ENCODE measurements at regions not wholly inside any gene's neighbourhood (a gene's known extent, or its start where the extent isn't known, plus 50 kb on each side); places are given as distances from the start of the nearest gene placed in this dataset.

GRCh38 chrX:1938190-1938589, 323.3 kb downstream of the ASMT start:
- H3K36me3 ChIP-seq (ENCODE audit: control insufficient read depth in 2 of 2, insufficient read depth in 2 of 2, low read length in 1 of 2), result no peaks in the 10 kb centered on the region
- no peaks in the 10 kb centered on the region for H3K4me1 ChIP-seq (ENCODE audit: control insufficient read depth, insufficient read depth, low read length)
- ATAC-seq (no peak), DNase-seq (ENCODE audit: low read depth, low spot score) (no peak), FAIRE-seq (no peak)
- CTCF ChIA-PET, result no interaction called here
- H3K27me3 ChIP-seq (replicated peaks in 1 of 2; ENCODE audit: control insufficient read depth in 2 of 2, insufficient read depth in 2 of 2, low read length in 1 of 2), result no peaks in the 10 kb centered on the region
- RAD21 ChIA-PET (ENCODE audit: unreplicated experiment), result no interaction called here
- POLR2A ChIA-PET, result no interaction called here
- intact Hi-C loops (cut with micrococcal nuclease; ENCODE audit: unreplicated experiment) (no loop called here), in situ Hi-C loops (cut with MboI) (no loop called here)
- 61% methylated on average over 6 of the region's 6 CpGs for WGBS (ENCODE audit: insufficient coverage, insufficient replicate concordance, low lambda C conversion rate, missing lambda C conversion rate)
- no peaks in the 10 kb centered on the region for H3K79me2 ChIP-seq (ENCODE audit: control insufficient read depth, insufficient read depth, low read length)
- SMC1A ChIA-PET (ENCODE audit: uncharacterized antibody, unreplicated experiment), result no interaction called here
- H4K20me1 ChIP-seq (ENCODE audit: control insufficient read depth, insufficient read depth), result no peaks in the 10 kb centered on the region
- TF ChIP-seq ZNF217 (IDR thresholded peaks at IDR 0.05), result no peak
- no TSS peak for BruUV-seq (replicated peaks)
- no peak overlapping the region for H3K4me2 ChIP-seq (ENCODE audit: control insufficient read depth, insufficient read depth)
- H3K9ac ChIP-seq (ENCODE audit: control insufficient read depth, insufficient read depth, low read length), result no peak overlapping the region
- no peak overlapping the region for H2AFZ ChIP-seq (ENCODE audit: control insufficient read depth, low read depth, low read length)
- no peaks in the 10 kb centered on the region; the same call in 1 of the 3 replicates for H3K9me3 ChIP-seq (replicated peaks; ENCODE audit: control insufficient read depth, insufficient read depth, low read length)
- no peak overlapping the region for H3K4me3 ChIP-seq
- no peak overlapping the region for H3K27ac ChIP-seq (ENCODE audit: control insufficient read depth, insufficient read depth)

GRCh38 chrX:1941321-1941720, 326.5 kb downstream of the ASMT start:
- H3K9ac ChIP-seq (ENCODE audit: control insufficient read depth, insufficient read depth, low read length), result no peak overlapping the region
- intact Hi-C loops (cut with micrococcal nuclease; ENCODE audit: unreplicated experiment), result no loop called here
- ChIA-PET SMC1A (ENCODE audit: uncharacterized antibody, unreplicated experiment) (no interaction called here), POLR2A (no interaction called here), CTCF (no interaction called here), RAD21 (ENCODE audit: unreplicated experiment) (no interaction called here)
- no peaks in the 10 kb centered on the region for H3K27me3 ChIP-seq (replicated peaks in 1 of 2; ENCODE audit: control insufficient read depth in 2 of 2, insufficient read depth in 2 of 2, low read length in 1 of 2)
- H3K4me1 ChIP-seq (ENCODE audit: control insufficient read depth, insufficient read depth, low read length), result no peaks in the 10 kb centered on the region
- no peak overlapping the region for H3K4me3 ChIP-seq
- DNase-seq (ENCODE audit: low read depth, low spot score), result no peak
- no peaks in the 10 kb centered on the region for H4K20me1 ChIP-seq (ENCODE audit: control insufficient read depth, insufficient read depth)
- no peak overlapping the region for H3K4me2 ChIP-seq (ENCODE audit: control insufficient read depth, insufficient read depth)
- BruUV-seq (replicated peaks), result no TSS peak
- no peak for FAIRE-seq
- H3K79me2 ChIP-seq (ENCODE audit: control insufficient read depth, insufficient read depth, low read length), result no peaks in the 10 kb centered on the region
- H3K27ac ChIP-seq (ENCODE audit: control insufficient read depth, insufficient read depth), result no peak overlapping the region
- 68% methylated on average over 6 of the region's 6 CpGs for WGBS (ENCODE audit: insufficient coverage, insufficient replicate concordance, low lambda C conversion rate, missing lambda C conversion rate)
- in situ Hi-C loops (cut with MboI), result no loop called here
- no peaks in the 10 kb centered on the region; the same call in 1 of the 3 replicates for H3K9me3 ChIP-seq (replicated peaks; ENCODE audit: control insufficient read depth, insufficient read depth, low read length)
- H3K36me3 ChIP-seq (ENCODE audit: control insufficient read depth in 2 of 2, insufficient read depth in 2 of 2, low read length in 1 of 2), result no peaks in the 10 kb centered on the region
- no peak overlapping the region for H2AFZ ChIP-seq (ENCODE audit: control insufficient read depth, low read depth, low read length)
- no peak for ATAC-seq
- no peak for TF ChIP-seq IRF4 (IDR thresholded peaks at IDR 0.05; ENCODE audit: low read depth, low read length)
- no peak for TF ChIP-seq ZBTB33 (IDR thresholded peaks at IDR 0.05)
- TF ChIP-seq BACH1 (IDR thresholded peaks at IDR 0.05; ENCODE audit: borderline replicate concordance), result no peak
- no peak for TF ChIP-seq RELA (IDR thresholded peaks at IDR 0.05; ENCODE audit: borderline replicate concordance, partially characterized antibody)
- TF ChIP-seq EZH2 (IDR thresholded peaks at IDR 0.05; ENCODE audit: borderline replicate concordance, control insufficient read depth, low read depth, low read length), result no peak
- TF ChIP-seq IKZF2 (IDR thresholded peaks at IDR 0.05), result no peak
- TF ChIP-seq RFX5 (IDR thresholded peaks at IDR 0.05; ENCODE audit: low read depth, low read length), result no peak
- no peak for TF ChIP-seq RAD51 (IDR thresholded peaks at IDR 0.05)
- TF ChIP-seq BHLHE40 (IDR thresholded peaks at IDR 0.05; ENCODE audit: borderline replicate concordance in 1 of 2, low read depth in 2 of 2, low read length in 1 of 2), result no peak
- no peak for TF ChIP-seq ZBTB11 (CRISPR knock-in tag; IDR thresholded peaks at IDR 0.05)
- no peak for TF ChIP-seq FOXM1 (IDR thresholded peaks at IDR 0.05; ENCODE audit: low read depth, low read length)
- no peak for TF ChIP-seq KAT2A (conservative IDR thresholded peaks at IDR 0.05; ENCODE audit: control insufficient read depth, low read depth, low read length)
- TF ChIP-seq RUNX3 (IDR thresholded peaks at IDR 0.05; ENCODE audit: low read length), result no peak
- no peak for TF ChIP-seq HDAC2 (IDR thresholded peaks at IDR 0.05)
- no peak for TF ChIP-seq HCFC1 (IDR thresholded peaks at IDR 0.05; ENCODE audit: low read length)
